ENCODE measurements at regions not wholly inside any gene's neighbourhood (a gene's known extent, or its start where the extent isn't known, plus 50 kb on each side); places are given as distances from the start of the nearest gene placed in this dataset.

- TF ChIP-seq, protein P1, sequence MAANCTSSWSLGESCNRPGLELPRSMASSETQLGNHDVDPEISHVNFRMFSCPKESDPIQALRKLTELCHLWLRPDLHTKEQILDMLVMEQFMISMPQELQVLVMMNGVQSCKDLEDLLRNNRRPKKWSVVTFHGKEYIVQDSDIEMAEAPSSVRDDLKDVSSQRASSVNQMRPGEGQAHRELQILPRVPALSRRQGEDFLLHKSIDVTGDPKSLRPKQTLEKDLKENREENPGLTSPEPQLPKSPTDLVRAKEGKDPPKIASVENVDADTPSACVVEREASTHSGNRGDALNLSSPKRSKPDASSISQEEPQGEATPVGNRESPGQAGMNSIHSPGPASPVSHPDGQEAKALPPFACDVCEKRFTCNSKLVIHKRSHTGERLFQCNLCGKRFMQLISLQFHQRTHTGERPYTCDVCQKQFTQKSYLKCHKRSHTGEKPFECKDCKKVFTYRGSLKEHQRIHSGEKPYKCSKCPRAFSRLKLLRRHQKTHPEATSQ (CRISPR knock-in tag; IDR thresholded peaks at IDR 0.05; ENCODE audit: borderline replicate concordance), result no peak
- TF ChIP-seq ZNF33B (CRISPR knock-in tag; IDR thresholded peaks at IDR 0.05) (no peak), ATF4 (CRISPR knock-in tag; IDR thresholded peaks at IDR 0.05) (no peak), FOXP1 (IDR thresholded peaks at IDR 0.05) (no peak), FOXP1 (CRISPR knock-in tag; IDR thresholded peaks at IDR 0.05) (no peak), HMG20B (CRISPR knock-in tag; conservative IDR thresholded peaks at IDR 0.05) (no peak), ZNF558 (CRISPR knock-in tag; IDR thresholded peaks at IDR 0.05; ENCODE audit: borderline replicate concordance) (no peak), GATAD1 (CRISPR knock-in tag; IDR thresholded peaks at IDR 0.05) (no peak)
These were observed 311.9 kb downstream of the CTTN start (continued) for GRCh38 chr11:70710192-70710591.

DNA sequence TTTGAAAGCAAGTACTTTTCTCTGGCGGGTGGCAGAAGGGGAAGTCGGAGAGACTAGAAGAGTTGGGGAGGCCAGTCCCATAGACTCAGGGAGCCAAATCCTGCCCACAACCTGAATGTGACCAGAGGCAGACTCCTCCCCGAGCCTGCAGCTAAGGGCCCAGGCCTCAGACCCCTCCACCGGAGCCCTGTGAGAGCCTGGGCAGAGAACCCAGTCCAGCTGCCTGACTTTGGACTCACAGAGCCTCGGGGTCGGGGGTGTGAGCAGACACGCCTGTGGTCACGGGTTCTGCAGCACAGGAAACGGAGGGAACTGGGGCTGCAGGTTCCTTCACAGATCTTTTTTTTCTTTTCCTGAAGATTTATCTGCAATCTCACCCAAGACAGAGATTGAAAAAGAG, 312.3 kb downstream of the CTTN start:
- no peak for TF ChIP-seq SRSF4 (IDR thresholded peaks at IDR 0.05; ENCODE audit: low read depth, low read length, poor library complexity, severe bottlenecking)
- no peak for TF ChIP-seq RFXAP (CRISPR knock-in tag; IDR thresholded peaks at IDR 0.05; ENCODE audit: borderline replicate concordance)
- TF ChIP-seq, protein P2, sequence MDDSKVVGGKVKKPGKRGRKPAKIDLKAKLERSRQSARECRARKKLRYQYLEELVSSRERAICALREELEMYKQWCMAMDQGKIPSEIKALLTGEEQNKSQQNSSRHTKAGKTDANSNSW (CRISPR knock-in tag; IDR thresholded peaks at IDR 0.05; ENCODE audit: borderline replicate concordance), result no peak
- no peak for TF ChIP-seq ZNF83 (CRISPR knock-in tag; IDR thresholded peaks at IDR 0.05; ENCODE audit: borderline replicate concordance)
- TF ChIP-seq ZNF747 (CRISPR knock-in tag; IDR thresholded peaks at IDR 0.05; ENCODE audit: borderline replicate concordance), result no peak
- 87% methylated on average over 7 of the region's 9 CpGs for WGBS (ENCODE audit: low lambda C conversion rate)
- H3K79me2 ChIP-seq (ENCODE audit: insufficient read depth, low read length), result no peaks in the 10 kb centered on the region
- no TSS peak for BruUV-seq (replicated peaks)
- H3K27me3 ChIP-seq (ENCODE audit: control insufficient read depth in 1 of 2, insufficient read depth in 2 of 2, low read length in 2 of 2), result no peaks in the 10 kb centered on the region
- H3K36me3 ChIP-seq (replicated peaks in 1 of 2; ENCODE audit: control insufficient read depth in 1 of 2, insufficient read depth in 2 of 2, low read length in 2 of 2), result peaks cover 3 to 21% of the 10 kb centered on the region in 2 experiments; a peak in 4 of 5 replicates
- intact Hi-C loops (cut with micrococcal nuclease; ENCODE audit: unreplicated experiment) (no loop called here), in situ Hi-C loops (cut with HindIII; ENCODE audit: extremely low pct_ligation_motif_present, low pct_unique_long_range_greater_than_20kb) (no loop called here)
- no peak overlapping the region for H3K4me3 ChIP-seq (replicated peaks in 1 of 3; ENCODE audit: insufficient read depth in 1 of 3, low read depth in 2 of 3, low read length in 3 of 3)
- no peak overlapping the region for H2AFZ ChIP-seq (ENCODE audit: low read length)
- H4K20me1 ChIP-seq (ENCODE audit: insufficient read depth, low read length), result 0 out of 2 replicates have a peak, but pooled peaks cover 5% of the 10 kb centered on the region
- CTCF ChIA-PET (ENCODE audit: low intra/inter-chr PET ratio, low total read pairs), result no interaction called here
- no peaks in the 10 kb centered on the region for H3K9me3 ChIP-seq (ENCODE audit: low read length)
- no peak overlapping the region for H3K9ac ChIP-seq (ENCODE audit: insufficient read depth, low read depth, low read length)
- H3K4me2 ChIP-seq (ENCODE audit: low read depth, low read length), result no peak overlapping the region
- POLR2A ChIA-PET, result no interaction called here
- no peak overlapping the region for H3K27ac ChIP-seq (ENCODE audit: extremely low read length, insufficient read depth, low read length)
- ATAC-seq, result no peak; the same call in 2 of the 3 replicates
- no peak for DNase-seq (ENCODE audit: low spot score)
- 0 out of 2 replicates have a peak, but pooled peaks cover 5% of the 10 kb centered on the region for H3K4me1 ChIP-seq (ENCODE audit: insufficient read depth, low read length)
- FAIRE-seq, result no peak
